ENCODE measurements at regions not wholly inside any gene's neighbourhood (a gene's known extent, or its start where the extent isn't known, plus 50 kb on each side); places are given as distances from the start of the nearest gene placed in this dataset.

- no peak for DNase-seq (ENCODE audit: low read depth)
Measured at GRCh38 chr18:38606841-38607240, 1041.2 kb upstream of the CELF4 start.

DNA sequence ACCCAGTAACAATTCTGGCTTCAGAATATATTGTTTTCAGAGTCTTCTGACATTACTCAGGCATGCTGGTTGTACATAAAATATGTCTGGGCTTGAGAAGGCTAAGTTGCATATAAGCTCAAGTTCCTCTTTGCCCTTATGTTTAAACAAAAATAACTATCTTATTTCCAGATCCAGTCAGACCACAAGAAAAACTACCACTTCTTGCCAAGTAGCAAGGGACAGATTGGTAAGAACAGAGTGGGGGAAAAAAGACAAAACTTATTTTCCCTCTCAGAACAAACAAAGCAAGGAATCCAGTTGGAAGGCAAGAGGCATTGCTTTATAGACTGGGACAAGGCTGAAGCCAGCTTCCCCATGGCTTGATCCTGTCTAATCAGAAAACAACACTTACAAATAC, 1036.7 kb upstream of the CELF4 start:
- no peak for DNase-seq (ENCODE audit: low read depth)

DNA sequence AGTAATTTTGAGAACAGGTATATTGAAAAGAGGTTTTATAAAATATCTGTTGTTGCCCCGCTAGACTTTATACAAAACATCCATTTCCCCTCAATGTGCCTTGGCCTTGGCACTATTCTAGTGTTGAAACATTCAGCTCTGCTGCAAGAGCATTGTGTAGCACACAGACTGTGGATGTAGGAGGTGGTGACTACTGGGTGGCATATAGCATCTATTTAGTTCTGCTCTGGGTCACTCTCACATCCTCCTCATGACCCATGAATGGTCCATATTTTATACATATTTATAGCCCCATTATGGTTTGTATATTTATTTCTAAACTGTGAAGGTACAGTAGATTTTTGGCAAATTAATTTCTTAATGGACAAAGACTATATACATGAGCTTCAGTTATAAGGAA, 1022.0 kb upstream of the CELF4 start:
- no peak for DNase-seq (ENCODE audit: low read depth)

- no peak for DNase-seq (ENCODE audit: low read depth)
Measured at GRCh38 chr18:38586327-38586726, 1020.7 kb upstream of the CELF4 start.

GRCh38 chr18:38579764-38580163, 1014.2 kb upstream of the CELF4 start:
- DNase-seq (ENCODE audit: low read depth), result no peak

DNA sequence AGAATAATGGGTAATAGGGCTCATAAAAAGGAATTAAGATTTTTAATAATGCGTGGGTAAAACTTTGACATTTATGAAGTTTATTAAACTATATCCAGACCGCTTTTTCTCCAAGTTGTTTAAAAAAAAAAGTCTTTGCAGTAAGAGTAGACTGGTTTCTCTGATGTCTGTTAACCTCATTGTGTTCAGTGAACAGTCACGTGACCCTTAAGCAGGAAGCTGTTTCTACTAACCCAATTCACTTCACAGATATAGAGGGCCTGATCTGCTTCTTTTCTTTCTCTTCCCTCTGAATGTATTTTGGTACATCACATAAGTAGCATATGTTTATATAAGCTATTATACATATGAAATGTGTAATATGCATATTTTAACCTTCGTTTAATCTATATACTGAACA, 1011.3 kb upstream of the CELF4 start:
- DNase-seq (ENCODE audit: low read depth), result no peak

DNA sequence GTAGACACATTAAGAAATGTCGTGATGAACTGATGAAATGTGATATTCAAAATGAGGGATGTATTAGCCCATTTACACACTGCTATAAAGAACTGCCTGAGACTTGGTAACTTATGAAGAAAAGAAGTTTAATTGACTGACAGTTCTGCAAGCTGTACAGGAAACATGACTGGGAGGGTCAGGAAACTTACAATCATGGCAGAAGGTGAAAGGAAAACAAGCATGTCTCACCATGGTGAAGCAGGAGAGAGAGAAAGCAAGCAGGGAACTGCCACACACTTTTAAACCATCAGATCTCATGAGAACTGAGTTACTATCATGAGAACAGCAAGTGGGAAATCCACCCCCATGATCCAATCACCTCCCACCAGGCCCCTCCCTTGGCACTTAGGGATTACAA, 1010.8 kb upstream of the CELF4 start:
- DNase-seq (ENCODE audit: low read depth), result no peak

DNA sequence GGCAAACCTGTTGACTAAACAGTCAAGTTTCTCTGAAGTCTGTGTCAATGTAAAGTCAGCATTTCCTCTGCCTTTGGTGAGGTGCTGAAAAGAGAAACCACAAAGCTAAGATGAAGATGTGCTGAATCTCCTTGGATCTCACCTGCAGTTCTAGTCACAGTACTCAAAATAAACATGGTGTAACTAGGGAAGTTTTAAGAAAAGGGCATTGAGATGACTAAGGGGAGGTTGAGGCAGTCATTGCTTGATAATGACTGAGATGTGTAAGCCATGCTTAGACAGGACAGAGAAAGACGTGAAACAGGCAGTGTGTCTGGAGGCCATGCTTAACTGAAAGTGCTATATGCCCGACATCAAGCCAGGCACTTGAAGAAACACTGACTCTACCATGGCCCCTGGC, 1010.0 kb upstream of the CELF4 start:
- no peak for DNase-seq (ENCODE audit: low read depth)

- no peak for DNase-seq (ENCODE audit: low read depth)
Measured at GRCh38 chr18:38575023-38575422, 1009.4 kb upstream of the CELF4 start.

GRCh38 chr18:38572554-38573111, 1007.0 kb upstream of the CELF4 start:
- no peak for DNase-seq (ENCODE audit: low read depth)

- DNase-seq (ENCODE audit: low read depth), result no peak
Measured at GRCh38 chr18:38571651-38572050, 1006.1 kb upstream of the CELF4 start.

- no peak for DNase-seq (ENCODE audit: low read depth)
Measured at GRCh38 chr18:38565513-38565912, 999.9 kb upstream of the CELF4 start.

DNA sequence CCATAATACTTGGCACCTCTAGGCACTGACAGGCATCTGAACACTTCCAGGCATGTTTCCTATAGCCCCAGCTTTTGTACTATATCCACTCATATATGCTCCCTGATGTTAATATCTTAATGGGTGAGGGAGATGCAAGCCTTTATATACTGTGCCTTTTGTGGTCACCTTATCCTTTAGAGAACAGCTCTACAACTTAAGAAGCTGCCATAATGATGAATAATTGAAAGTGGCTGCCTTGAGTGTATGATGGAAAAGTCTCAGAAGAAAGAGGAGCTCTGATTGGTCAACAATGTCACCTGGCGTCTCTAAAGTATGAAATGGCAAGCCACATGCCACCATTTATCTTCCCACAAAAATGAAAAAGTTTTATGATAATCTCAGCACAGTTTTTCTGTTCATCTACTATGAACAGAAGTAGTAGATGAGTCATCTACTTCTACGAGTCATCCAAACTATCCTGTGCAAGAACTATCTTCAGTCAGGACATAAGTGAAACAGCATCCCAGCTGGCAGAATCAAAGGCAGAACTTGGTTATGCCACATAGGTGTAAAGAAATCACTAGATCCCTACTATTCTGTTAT, 997.9 kb upstream of the CELF4 start:
- DNase-seq (ENCODE audit: low read depth), result no peak

- no peak for DNase-seq (ENCODE audit: low read depth)
Measured at GRCh38 chr18:38557006-38557405, 991.4 kb upstream of the CELF4 start.

DNA sequence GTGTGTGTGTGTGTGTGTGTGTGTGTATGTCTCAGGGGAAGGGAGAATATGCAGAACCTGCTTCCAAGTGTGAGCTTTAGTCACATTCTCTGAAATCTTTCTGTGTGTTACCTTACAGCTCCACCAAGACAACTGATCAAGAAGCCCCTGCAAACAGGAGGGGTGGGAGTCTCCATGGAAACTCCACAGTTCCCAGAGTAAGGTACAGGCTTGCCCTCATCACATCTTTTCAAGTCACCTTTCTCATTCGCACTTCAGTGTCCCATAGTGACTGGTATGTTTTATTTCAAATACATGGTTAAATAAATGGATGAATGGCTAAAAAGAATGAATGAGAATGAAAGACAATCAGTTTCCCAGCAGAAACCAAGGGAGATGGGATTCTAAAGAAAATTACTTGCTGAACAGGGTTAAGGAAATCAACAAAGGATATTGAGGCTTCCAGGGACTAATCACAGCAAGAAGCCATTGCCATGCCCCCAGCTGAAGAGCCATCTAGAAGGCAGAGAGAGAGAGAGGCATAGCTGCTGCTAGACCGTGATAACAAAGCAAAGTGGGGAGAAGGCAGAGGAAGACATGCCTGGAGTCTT, 987.2 kb upstream of the CELF4 start:
- no peak for DNase-seq (ENCODE audit: low read depth)

GRCh38 chr18:38551881-38552280, 986.3 kb upstream of the CELF4 start:
- no peak for DNase-seq (ENCODE audit: low read depth)

GRCh38 chr18:38545071-38545470, 979.5 kb upstream of the CELF4 start:
- DNase-seq (ENCODE audit: low read depth), result no peak

DNA sequence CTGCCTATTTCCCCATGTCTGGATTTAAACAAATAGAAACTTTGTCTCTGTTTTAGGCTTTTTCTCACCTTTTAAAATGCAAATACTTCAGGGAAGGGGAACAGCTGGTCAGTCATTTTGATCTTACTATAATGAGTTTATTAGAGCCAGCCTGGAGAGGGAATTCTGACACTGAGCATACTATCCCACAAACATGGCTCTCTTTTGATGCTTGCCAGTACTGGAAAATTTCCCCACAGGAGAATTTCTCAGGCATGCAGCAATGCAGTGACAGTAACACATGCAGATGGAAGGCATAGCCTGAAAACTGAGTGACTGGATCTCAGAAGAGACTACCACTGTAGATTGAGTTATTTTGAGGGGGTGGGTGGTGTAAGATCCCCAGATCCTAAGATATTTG, 974.3 kb upstream of the CELF4 start:
- DNase-seq (ENCODE audit: low read depth), result no peak

DNA sequence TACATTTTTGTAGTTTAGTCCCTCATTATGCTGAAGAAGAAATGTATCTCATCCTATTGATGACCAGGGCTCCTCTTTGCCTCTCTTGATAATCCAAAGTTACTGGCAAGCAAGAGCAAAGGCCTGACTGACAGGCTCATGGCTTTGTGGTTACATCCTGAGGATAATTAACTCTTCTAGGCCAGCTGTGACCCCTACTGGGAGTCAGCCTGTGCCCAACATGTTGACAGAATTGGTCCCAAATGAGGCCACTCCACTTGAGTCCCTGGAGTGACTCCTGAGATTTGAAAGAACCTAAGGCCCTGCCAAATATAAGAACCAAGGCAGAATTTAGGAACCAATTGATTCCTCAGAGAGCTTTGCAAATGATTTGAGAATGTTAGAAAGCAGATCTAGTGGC, 973.8 kb upstream of the CELF4 start:
- DNase-seq (ENCODE audit: low read depth), result no peak

- DNase-seq (ENCODE audit: low read depth), result no peak
Measured at GRCh38 chr18:38534073-38534472, 968.5 kb upstream of the CELF4 start.

- DNase-seq (ENCODE audit: low read depth), result no peak
Measured at GRCh38 chr18:38526922-38527321, 961.3 kb upstream of the CELF4 start.

DNA sequence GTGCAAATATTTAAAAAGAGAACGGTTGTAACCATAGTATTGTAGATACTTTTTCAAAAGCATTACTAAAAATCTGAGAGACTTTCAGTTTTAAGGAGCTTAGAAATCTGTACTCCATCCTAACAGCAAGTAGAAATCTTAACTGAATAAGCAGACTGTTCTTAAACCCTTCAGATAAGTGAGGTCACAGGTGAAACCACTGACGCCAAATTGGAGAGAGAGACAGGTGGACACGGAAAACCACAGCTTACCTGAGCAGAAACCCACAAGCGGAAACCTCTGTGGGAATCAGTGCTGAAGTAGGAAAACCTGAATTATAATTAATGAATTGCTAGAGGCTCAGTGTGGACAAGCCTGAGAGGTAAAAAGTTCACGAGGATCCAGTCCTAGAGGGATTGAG, 959.4 kb upstream of the CELF4 start:
- DNase-seq (ENCODE audit: low read depth), result no peak

- DNase-seq (ENCODE audit: low read depth), result no peak
Measured at GRCh38 chr18:38520786-38521185, 955.2 kb upstream of the CELF4 start.

- DNase-seq (ENCODE audit: low read depth), result no peak
Measured at GRCh38 chr18:38502539-38502938, 936.9 kb upstream of the CELF4 start.

Data from EH (cell line).